ENCODE measurements at regions not wholly inside any gene's neighbourhood (a gene's known extent, or its start where the extent isn't known, plus 50 kb on each side); places are given as distances from the start of the nearest gene placed in this dataset.

GRCh38 chr1:29934255-29934772, 698.0 kb downstream of the PTPRU start:
- no TSS peak for BruUV-seq (replicated peaks)
- no peaks in the 10 kb centered on the region for H3K9me2 ChIP-seq (ENCODE audit: insufficient read depth)
- CTCF ChIA-PET: no interaction called here
- no peaks in the 10 kb centered on the region for H3K9me3 ChIP-seq (ENCODE audit: control insufficient read depth in 1 of 2, insufficient read depth in 1 of 2, low read depth in 1 of 2, low read length in 2 of 2)
- POLR2A ChIA-PET: no interaction called here
- intact Hi-C loops (cut with micrococcal nuclease): no loop called here
- DNase-seq (ENCODE audit: low read depth, low spot score) (no peak), ATAC-seq (no peak)
- no peak overlapping the region for H3K4me2 ChIP-seq (ENCODE audit: low read length)
- peaks cover 27% of the 10 kb centered on the region for H3K27me3 ChIP-seq (ENCODE audit: insufficient read depth, low read length)
- RAD21 ChIA-PET (ENCODE audit: low non-redundant PET in 1 of 2, low total read pairs in 2 of 2, uncharacterized antibody in 2 of 2, unreplicated experiment in 2 of 2): no interaction called here
- H3K27ac ChIP-seq (ENCODE audit: low read depth, low read length): no peak overlapping the region
- H2AFZ ChIP-seq (ENCODE audit: low read depth, low read length, poor library complexity, severe bottlenecking): no peak overlapping the region
- H4K20me1 ChIP-seq (ENCODE audit: insufficient read depth): no peaks in the 10 kb centered on the region
- no peaks in the 10 kb centered on the region for H3K36me3 ChIP-seq (ENCODE audit: control insufficient read depth in 1 of 2, insufficient read depth in 2 of 2, low read length in 2 of 2)
- no peak overlapping the region for H3K4me3 ChIP-seq (replicated peaks in 1 of 2; ENCODE audit: low read depth in 1 of 2, low read length in 2 of 2)
- no peak overlapping the region for H3K9ac ChIP-seq (ENCODE audit: low read length)
- no peak for TF ChIP-seq EGR1 (IDR thresholded peaks at IDR 0.05; ENCODE audit: low read depth)
- no peak for TF ChIP-seq ZFX (IDR thresholded peaks at IDR 0.05)
- TF ChIP-seq JUND (IDR thresholded peaks at IDR 0.05): no peak
- no peak for TF ChIP-seq CTCF (IDR thresholded peaks at IDR 0.05 in 2 of 3, conservative IDR thresholded peaks at IDR 0.05 in 1 of 3; ENCODE audit: borderline replicate concordance in 1 of 3, insufficient read depth in 1 of 3, low read depth in 2 of 3, low read length in 2 of 3)
- H3K79me2 ChIP-seq (ENCODE audit: insufficient read depth, low read length): no peaks in the 10 kb centered on the region
- H3K4me1 ChIP-seq (ENCODE audit: control insufficient read depth in 1 of 2, insufficient read depth in 2 of 2, low read length in 2 of 2): no peaks in the 10 kb centered on the region

- peaks cover 32% of the 10 kb centered on the region for H3K27me3 ChIP-seq (ENCODE audit: insufficient read depth, low read length)
- BruUV-seq (replicated peaks): no TSS peak
- DNase-seq (ENCODE audit: low read depth, low spot score) (no peak), ATAC-seq (no peak)
- RAD21 ChIA-PET (ENCODE audit: low non-redundant PET in 1 of 2, low total read pairs in 2 of 2, uncharacterized antibody in 2 of 2, unreplicated experiment in 2 of 2): no interaction called here
- H2AFZ ChIP-seq (ENCODE audit: low read depth, low read length, poor library complexity, severe bottlenecking): no peak overlapping the region
- CTCF ChIA-PET: no interaction called here
- no peaks in the 10 kb centered on the region for H3K9me2 ChIP-seq (ENCODE audit: insufficient read depth)
- H3K4me2 ChIP-seq (ENCODE audit: low read length): no peak overlapping the region
- H3K9me3 ChIP-seq (ENCODE audit: control insufficient read depth in 1 of 2, insufficient read depth in 1 of 2, low read depth in 1 of 2, low read length in 2 of 2): no peaks in the 10 kb centered on the region
- H3K36me3 ChIP-seq (ENCODE audit: control insufficient read depth in 1 of 2, insufficient read depth in 2 of 2, low read length in 2 of 2): no peaks in the 10 kb centered on the region
- no peak for TF ChIP-seq SIN3A (IDR thresholded peaks at IDR 0.05; ENCODE audit: low read depth)
- TF ChIP-seq EZH2 (IDR thresholded peaks at IDR 0.05): no peak
- no peak for TF ChIP-seq FOSL1 (IDR thresholded peaks at IDR 0.05; ENCODE audit: low read depth)
- TF ChIP-seq POLR2A (IDR thresholded peaks at IDR 0.05; ENCODE audit: borderline replicate concordance, extremely low read depth, insufficient read depth, insufficient read length): no peak
- no peak for TF ChIP-seq POLR2AphosphoS5 (IDR thresholded peaks at IDR 0.05; ENCODE audit: low read depth, low read length)
- TF ChIP-seq RAD21 (IDR thresholded peaks at IDR 0.05; ENCODE audit: low read depth): no peak
- no peak for TF ChIP-seq SRF (IDR thresholded peaks at IDR 0.05; ENCODE audit: low read depth)
- TF ChIP-seq SP1 (IDR thresholded peaks at IDR 0.05; ENCODE audit: low read depth): no peak
- no peak for TF ChIP-seq REST (IDR thresholded peaks at IDR 0.05; ENCODE audit: low read depth)
- TF ChIP-seq CEBPB (IDR thresholded peaks at IDR 0.05; ENCODE audit: low read depth): no peak
- no peak overlapping the region for H3K27ac ChIP-seq (ENCODE audit: low read depth, low read length)
- H3K79me2 ChIP-seq (ENCODE audit: insufficient read depth, low read length): no peaks in the 10 kb centered on the region
- H3K9ac ChIP-seq (ENCODE audit: low read length): no peak overlapping the region
- no peaks in the 10 kb centered on the region for H4K20me1 ChIP-seq (ENCODE audit: insufficient read depth)
- intact Hi-C loops (cut with micrococcal nuclease): no loop called here
- no peaks in the 10 kb centered on the region for H3K4me1 ChIP-seq (ENCODE audit: control insufficient read depth in 1 of 2, insufficient read depth in 2 of 2, low read length in 2 of 2)
- POLR2A ChIA-PET: no interaction called here
- H3K4me3 ChIP-seq (replicated peaks in 1 of 2; ENCODE audit: low read depth in 1 of 2, low read length in 2 of 2): no peak overlapping the region
Measured at GRCh38 chr1:29933067-29933466, 696.7 kb downstream of the PTPRU start.

Measured in HCT116 (cell line).